ENCODE measurements at regions not wholly inside any gene's neighbourhood (a gene's known extent, or its start where the extent isn't known, plus 50 kb on each side); places are given as distances from the start of the nearest gene placed in this dataset.

GRCh38 chr5:117719413-117719812 is 1144.8 kb upstream of the SEMA6A start:
- no peak overlapping the region for H3K56ac ChIP-seq (ENCODE audit: low read length)
- H2BK15ac ChIP-seq (replicated peaks; ENCODE audit: low read depth) = no peak overlapping the region
- H3K36me3 ChIP-seq (ENCODE audit: control insufficient read depth, insufficient read depth, low read length) = no peaks in the 10 kb centered on the region
- H3K4me3 ChIP-seq (ENCODE audit: low read length) = no peak overlapping the region
- no peak overlapping the region for H3K4me2 ChIP-seq (ENCODE audit: low read length)
- H3K79me1 ChIP-seq (ENCODE audit: low read length) = no peaks in the 10 kb centered on the region
- no peak overlapping the region for H2BK120ac ChIP-seq (ENCODE audit: low read depth, low read length)
- H3K9ac ChIP-seq (ENCODE audit: low read length) = no peak overlapping the region
- H3K79me2 ChIP-seq (ENCODE audit: control insufficient read depth, insufficient read depth, low read length) = no peaks in the 10 kb centered on the region
- no peak for DNase-seq
- no peak overlapping the region for H3K23ac ChIP-seq (ENCODE audit: low read length)
- H3K27ac ChIP-seq (ENCODE audit: low read depth, low read length) = no peak overlapping the region
- no peak overlapping the region for H4K8ac ChIP-seq (ENCODE audit: low read depth, low read length)
- no peak overlapping the region for H3K18ac ChIP-seq (ENCODE audit: low read length)
- H2BK5ac ChIP-seq (ENCODE audit: low read length) = no peak overlapping the region
- no peaks in the 10 kb centered on the region for H3K27me3 ChIP-seq (ENCODE audit: insufficient read depth, low read length, poor library complexity)
- H4K5ac ChIP-seq (ENCODE audit: low read length) = no peak overlapping the region
- H3K4ac ChIP-seq (ENCODE audit: low read depth, low read length) = no peak overlapping the region
- no peaks in the 10 kb centered on the region for H3K4me1 ChIP-seq (ENCODE audit: control insufficient read depth, low read depth, low read length)
- H2AK5ac ChIP-seq (ENCODE audit: low read length) = no peak overlapping the region

DNA sequence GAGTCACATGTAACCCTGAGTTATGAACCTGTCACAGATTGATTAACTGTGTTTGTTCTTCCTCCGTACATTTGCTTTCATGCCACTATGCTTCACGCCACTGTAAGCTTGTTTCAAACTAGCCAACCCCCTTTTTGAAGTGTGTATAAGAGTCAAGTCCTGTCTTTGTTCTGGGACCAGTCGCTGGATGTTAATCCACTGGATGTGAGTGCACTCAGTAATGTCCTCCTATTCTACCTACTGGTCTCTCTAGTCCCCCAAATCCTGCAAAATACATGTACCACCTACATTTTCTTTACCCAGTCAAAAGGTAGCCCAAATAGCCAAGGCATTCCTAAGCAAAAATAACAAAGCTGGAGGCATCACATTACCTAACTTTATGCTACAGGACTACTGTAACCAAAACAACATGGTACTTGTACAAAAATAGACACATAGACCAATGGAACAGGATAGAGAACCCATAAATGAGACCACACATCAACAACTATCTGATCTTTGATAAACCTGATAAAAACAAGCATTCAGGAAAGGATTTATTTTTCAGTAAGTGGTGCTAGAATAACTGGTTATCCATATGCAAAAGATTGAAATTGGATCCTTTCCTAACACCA is 1139.1 kb upstream of the SEMA6A start:
- Histone ChIP-seq H3K79me1 (ENCODE audit: low read length) (no peaks in the 10 kb centered on the region), H2BK5ac (ENCODE audit: low read length) (no peak overlapping the region), H3K36me3 (ENCODE audit: control insufficient read depth, insufficient read depth, low read length) (no peaks in the 10 kb centered on the region), H3K27ac (ENCODE audit: low read depth, low read length) (no peak overlapping the region), H3K4me3 (ENCODE audit: low read length) (no peak overlapping the region), H2BK120ac (ENCODE audit: low read depth, low read length) (no peak overlapping the region), H3K79me2 (ENCODE audit: control insufficient read depth, insufficient read depth, low read length) (no peaks in the 10 kb centered on the region), H3K56ac (ENCODE audit: low read length) (no peak overlapping the region), H3K4me2 (ENCODE audit: low read length) (no peak overlapping the region), H3K4ac (ENCODE audit: low read depth, low read length) (no peak overlapping the region), H2AK5ac (ENCODE audit: low read length) (no peak overlapping the region), H2BK15ac (replicated peaks; ENCODE audit: low read depth) (no peak overlapping the region), H4K5ac (ENCODE audit: low read length) (no peak overlapping the region), H3K27me3 (ENCODE audit: insufficient read depth, low read length, poor library complexity) (no peaks in the 10 kb centered on the region), H4K8ac (ENCODE audit: low read depth, low read length) (no peak overlapping the region), H3K18ac (ENCODE audit: low read length) (no peak overlapping the region), H3K23ac (ENCODE audit: low read length) (no peak overlapping the region), H3K4me1 (ENCODE audit: control insufficient read depth, low read depth, low read length) (no peaks in the 10 kb centered on the region), H3K9ac (ENCODE audit: low read length) (no peak overlapping the region)
- WGBS (ENCODE audit: extremely low coverage, insufficient coverage, low lambda C conversion rate) = no CpG with 5 or more reads among the region's 3 CpGs
- peak; percentile 43 for DNase-seq

GRCh38 chr5:117701062-117701461 is 1126.4 kb upstream of the SEMA6A start:
- Histone ChIP-seq H3K4me1 (ENCODE audit: control insufficient read depth, low read depth, low read length) (no peaks in the 10 kb centered on the region), H3K79me1 (ENCODE audit: low read length) (no peaks in the 10 kb centered on the region), H3K27ac (ENCODE audit: low read depth, low read length) (no peak overlapping the region), H4K5ac (ENCODE audit: low read length) (no peak overlapping the region), H3K4me2 (ENCODE audit: low read length) (no peak overlapping the region), H3K4ac (ENCODE audit: low read depth, low read length) (no peak overlapping the region), H3K79me2 (ENCODE audit: control insufficient read depth, insufficient read depth, low read length) (no peaks in the 10 kb centered on the region), H3K27me3 (ENCODE audit: insufficient read depth, low read length, poor library complexity) (no peaks in the 10 kb centered on the region), H3K18ac (ENCODE audit: low read length) (no peak overlapping the region), H4K8ac (ENCODE audit: low read depth, low read length) (no peak overlapping the region), H3K56ac (ENCODE audit: low read length) (no peak overlapping the region), H2BK15ac (replicated peaks; ENCODE audit: low read depth) (no peak overlapping the region), H3K36me3 (ENCODE audit: control insufficient read depth, insufficient read depth, low read length) (no peaks in the 10 kb centered on the region), H2BK5ac (ENCODE audit: low read length) (no peak overlapping the region), H2AK5ac (ENCODE audit: low read length) (no peak overlapping the region), H3K23ac (ENCODE audit: low read length) (no peak overlapping the region), H3K4me3 (ENCODE audit: low read length) (no peak overlapping the region), H2BK120ac (ENCODE audit: low read depth, low read length) (no peak overlapping the region), H3K9ac (ENCODE audit: low read length) (no peak overlapping the region)
- peak; percentile 8 for DNase-seq
- no CpG with 5 or more reads among the region's 1 CpG for WGBS (ENCODE audit: extremely low coverage, insufficient coverage, low lambda C conversion rate)

DNA sequence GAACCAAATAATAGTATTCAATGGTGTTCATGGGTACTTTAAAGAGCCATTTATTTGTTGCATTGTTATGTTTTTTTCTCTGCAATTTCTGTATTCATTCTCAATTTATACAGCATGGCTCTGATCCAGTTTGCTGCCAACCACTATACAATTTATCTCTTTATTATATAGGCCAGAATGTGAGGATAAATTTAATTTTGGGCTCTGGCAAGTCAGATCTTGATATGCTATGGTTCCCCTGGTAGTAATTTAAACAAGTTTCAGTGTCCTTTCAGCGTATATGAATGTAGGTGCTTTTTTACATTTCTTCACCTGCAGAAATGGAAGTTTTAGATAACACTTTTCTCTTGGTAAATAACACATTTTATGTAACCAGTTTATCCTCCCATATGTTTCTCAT is 1118.0 kb upstream of the SEMA6A start:
- H3K18ac ChIP-seq (ENCODE audit: low read length) = no peak overlapping the region
- no peak overlapping the region for H3K4me2 ChIP-seq (ENCODE audit: low read length)
- H2BK15ac ChIP-seq (replicated peaks; ENCODE audit: low read depth) = no peak overlapping the region
- no peaks in the 10 kb centered on the region for H3K79me1 ChIP-seq (ENCODE audit: low read length)
- no peaks in the 10 kb centered on the region for H3K4me1 ChIP-seq (ENCODE audit: control insufficient read depth, low read depth, low read length)
- no peak overlapping the region for H2BK5ac ChIP-seq (ENCODE audit: low read length)
- no peak overlapping the region for H3K4me3 ChIP-seq (ENCODE audit: low read length)
- no peak overlapping the region for H4K8ac ChIP-seq (ENCODE audit: low read depth, low read length)
- H4K5ac ChIP-seq (ENCODE audit: low read length) = no peak overlapping the region
- no CpG with 5 or more reads among the region's 1 CpG for WGBS (ENCODE audit: extremely low coverage, insufficient coverage, low lambda C conversion rate)
- H3K27ac ChIP-seq (ENCODE audit: low read depth, low read length) = no peak overlapping the region
- H3K36me3 ChIP-seq (ENCODE audit: control insufficient read depth, insufficient read depth, low read length) = no peaks in the 10 kb centered on the region
- no peak overlapping the region for H2BK120ac ChIP-seq (ENCODE audit: low read depth, low read length)
- DNase-seq = no peak
- no peak overlapping the region for H3K56ac ChIP-seq (ENCODE audit: low read length)
- no peak overlapping the region for H2AK5ac ChIP-seq (ENCODE audit: low read length)
- H3K79me2 ChIP-seq (ENCODE audit: control insufficient read depth, insufficient read depth, low read length) = no peaks in the 10 kb centered on the region
- H3K9ac ChIP-seq (ENCODE audit: low read length) = no peak overlapping the region
- no peak overlapping the region for H3K4ac ChIP-seq (ENCODE audit: low read depth, low read length)
- H3K27me3 ChIP-seq (ENCODE audit: insufficient read depth, low read length, poor library complexity) = no peaks in the 10 kb centered on the region
- H3K23ac ChIP-seq (ENCODE audit: low read length) = no peak overlapping the region

DNA sequence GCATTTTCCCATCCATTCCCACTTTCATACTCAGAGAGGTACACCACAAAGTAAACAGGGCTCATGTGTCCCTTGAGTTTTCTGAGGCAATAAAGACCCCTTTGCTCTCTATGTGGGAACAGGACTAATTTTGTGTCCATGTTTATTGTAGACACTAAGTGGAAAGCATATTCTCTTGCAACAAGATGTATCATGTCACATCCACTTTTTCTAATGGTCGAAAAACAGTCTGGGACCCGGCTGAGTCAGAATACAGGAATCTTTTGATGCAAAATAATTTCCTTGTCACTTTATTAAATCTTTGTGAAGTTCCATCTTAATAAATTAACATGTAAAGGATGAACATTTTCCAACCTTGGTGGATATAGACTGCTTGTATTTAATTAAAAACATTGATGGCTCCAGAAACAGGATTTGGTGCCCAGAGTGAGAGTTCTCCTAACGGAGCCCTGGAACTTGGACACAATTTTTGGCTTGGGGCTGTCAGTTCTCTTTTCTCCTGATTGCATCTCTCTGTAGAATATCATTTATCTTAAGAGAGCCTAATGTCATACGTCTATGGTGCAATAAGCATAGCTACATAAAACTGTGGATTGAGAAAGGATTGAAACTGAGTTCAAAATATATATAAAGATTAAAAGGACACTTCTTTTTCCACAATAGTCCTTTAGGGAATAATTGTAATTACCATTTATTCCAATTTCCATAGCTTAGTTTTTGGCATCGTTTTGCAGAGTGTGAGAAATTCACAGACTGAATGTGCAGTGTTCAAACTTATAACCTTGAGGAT is 1116.7 kb upstream of the SEMA6A start:
- Histone ChIP-seq H3K27ac (ENCODE audit: low read depth, low read length) (no peak overlapping the region), H4K5ac (ENCODE audit: low read length) (no peak overlapping the region), H3K36me3 (ENCODE audit: control insufficient read depth, insufficient read depth, low read length) (no peaks in the 10 kb centered on the region), H3K4me3 (ENCODE audit: low read length) (no peak overlapping the region), H3K79me1 (ENCODE audit: low read length) (no peaks in the 10 kb centered on the region), H3K4me1 (ENCODE audit: control insufficient read depth, low read depth, low read length) (no peaks in the 10 kb centered on the region), H3K79me2 (ENCODE audit: control insufficient read depth, insufficient read depth, low read length) (no peaks in the 10 kb centered on the region), H2BK5ac (ENCODE audit: low read length) (no peak overlapping the region), H3K56ac (ENCODE audit: low read length) (no peak overlapping the region), H3K4me2 (ENCODE audit: low read length) (no peak overlapping the region), H3K18ac (ENCODE audit: low read length) (no peak overlapping the region), H3K27me3 (ENCODE audit: insufficient read depth, low read length, poor library complexity) (no peaks in the 10 kb centered on the region), H3K9ac (ENCODE audit: low read length) (no peak overlapping the region), H3K4ac (ENCODE audit: low read depth, low read length) (no peak overlapping the region), H3K23ac (ENCODE audit: low read length) (no peak overlapping the region), H2BK120ac (ENCODE audit: low read depth, low read length) (no peak overlapping the region), H2AK5ac (ENCODE audit: low read length) (no peak overlapping the region), H4K8ac (ENCODE audit: low read depth, low read length) (no peak overlapping the region), H2BK15ac (replicated peaks; ENCODE audit: low read depth) (no peak overlapping the region)
- no peak for DNase-seq
- no CpG with 5 or more reads among the region's 5 CpGs for WGBS (ENCODE audit: extremely low coverage, insufficient coverage, low lambda C conversion rate)

DNA sequence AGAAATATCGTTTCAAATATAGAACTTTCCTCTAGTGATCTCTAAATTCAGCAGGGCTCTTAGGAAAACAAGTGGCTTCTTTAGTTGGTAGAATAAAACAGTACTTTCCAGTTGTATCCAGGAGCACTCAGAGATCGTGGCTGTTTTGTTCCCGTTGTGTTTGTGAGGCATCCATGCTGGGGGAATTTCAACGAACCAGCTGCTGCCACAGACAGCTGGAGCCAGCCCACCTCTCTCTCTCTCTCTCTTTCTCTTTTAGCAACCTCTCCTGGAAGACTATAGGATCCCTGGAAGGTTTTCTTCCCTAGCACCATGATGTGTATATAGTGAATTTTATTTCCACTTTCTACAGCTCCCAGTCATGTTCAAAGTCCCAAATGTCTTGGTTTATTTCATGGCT is 1116.0 kb upstream of the SEMA6A start:
- Histone ChIP-seq H2AK5ac (ENCODE audit: low read length) (no peak overlapping the region), H3K4me2 (ENCODE audit: low read length) (no peak overlapping the region), H3K79me2 (ENCODE audit: control insufficient read depth, insufficient read depth, low read length) (no peaks in the 10 kb centered on the region), H3K4ac (ENCODE audit: low read depth, low read length) (no peak overlapping the region), H3K18ac (ENCODE audit: low read length) (no peak overlapping the region), H2BK15ac (replicated peaks; ENCODE audit: low read depth) (no peak overlapping the region), H3K27me3 (ENCODE audit: insufficient read depth, low read length, poor library complexity) (no peaks in the 10 kb centered on the region), H3K23ac (ENCODE audit: low read length) (no peak overlapping the region), H3K56ac (ENCODE audit: low read length) (no peak overlapping the region), H3K9ac (ENCODE audit: low read length) (no peak overlapping the region), H3K4me3 (ENCODE audit: low read length) (no peak overlapping the region), H2BK5ac (ENCODE audit: low read length) (no peak overlapping the region), H3K79me1 (ENCODE audit: low read length) (no peaks in the 10 kb centered on the region), H3K27ac (ENCODE audit: low read depth, low read length) (no peak overlapping the region), H4K8ac (ENCODE audit: low read depth, low read length) (no peak overlapping the region), H3K36me3 (ENCODE audit: control insufficient read depth, insufficient read depth, low read length) (no peaks in the 10 kb centered on the region), H3K4me1 (ENCODE audit: control insufficient read depth, low read depth, low read length) (no peaks in the 10 kb centered on the region), H4K5ac (ENCODE audit: low read length) (no peak overlapping the region), H2BK120ac (ENCODE audit: low read depth, low read length) (no peak overlapping the region)
- no CpG with 5 or more reads among the region's 4 CpGs for WGBS (ENCODE audit: extremely low coverage, insufficient coverage, low lambda C conversion rate)
- no peak for DNase-seq
